Right atrium auricular region (tissue), 2 donors: ENCODE measurements at regions not wholly inside any gene's neighbourhood (a gene's known extent, or its start where the extent isn't known, plus 50 kb on each side); places are given as distances from the start of the nearest gene placed in this dataset.

Experiments used
- DNase-seq: peaks from one replicate; pipeline ENCODE4 v3.0.0-alpha.2; 2019; ENCODE audit warnings: low spot score
- H3K27ac ChIP-seq, 2 donors: fragments of 200-600 bp; sonication (generic); 1 replicate in 1 of 2; 2 replicates in 1 of 2; pipeline ENCODE4 v1.5.1; 2016 to 2019
- H3K27me3 ChIP-seq, 2 donors: fragments of 200-600 bp; sonication (generic); one replicate each; pipeline versions ENCODE4 v1.5.1 to v1.6.0; 2017 to 2019
- H3K36me3 ChIP-seq: fragments of 200-600 bp; sonication (generic); one replicate; pipeline ENCODE4 v1.5.1; 2016
- H3K4me1 ChIP-seq, 2 donors: fragments of 200-600 bp; sonication (generic); one replicate each; pipeline versions ENCODE4 v1.5.1 to v1.6.0; 2017 to 2019
- H3K4me3 ChIP-seq, 2 donors: fragments of 200-600 bp; sonication (generic); 1 replicate in 1 of 2; 2 replicates in 1 of 2; pipeline ENCODE4 v1.5.1; 2017 to 2019; ENCODE audit warnings: mild to moderate bottlenecking in 1 of 2, moderate library complexity in 1 of 2
- H3K9me3 ChIP-seq, 2 donors: fragments of 200-600 bp; sonication (generic); one replicate each; pipeline ENCODE4 v1.5.1; 2019
- CTCF ChIP-seq, 2 donors: fragments of 200-600 bp; sonication (generic); IDR thresholded peaks; one replicate each; pipeline ENCODE4 v1.5.1; 2019; ENCODE audit warnings: antibody characterized with exemption in 2 of 2

- no peak overlapping the region for H3K4me3 ChIP-seq
- no peaks in the 10 kb centered on the region for H3K27me3 ChIP-seq
- no peak overlapping the region for H3K27ac ChIP-seq
- H3K9me3 ChIP-seq: no peaks in the 10 kb centered on the region
- H3K4me1 ChIP-seq: no peaks in the 10 kb centered on the region
- no peak for DNase-seq
- TF ChIP-seq CTCF (IDR thresholded peaks at IDR 0.05): no peak
- no peaks in the 10 kb centered on the region for H3K36me3 ChIP-seq
Measured at GRCh38 chr4:126251169-126251568, 936.4 kb downstream of the FAT4 start.

GRCh38 chr4:126262665-126263064 is 947.9 kb downstream of the FAT4 start:
- no peaks in the 10 kb centered on the region for H3K36me3 ChIP-seq
- no peak for DNase-seq
- H3K27me3 ChIP-seq: no peaks in the 10 kb centered on the region
- no peaks in the 10 kb centered on the region for H3K9me3 ChIP-seq
- H3K4me3 ChIP-seq: no peak overlapping the region
- H3K27ac ChIP-seq: no peak overlapping the region
- no peak for TF ChIP-seq CTCF (IDR thresholded peaks at IDR 0.05)
- peaks cover 0 to 7% of the 10 kb centered on the region in 2 donors for H3K4me1 ChIP-seq

GRCh38 chr4:126264839-126265238 is 950.1 kb downstream of the FAT4 start:
- DNase-seq: no peak
- TF ChIP-seq CTCF (IDR thresholded peaks at IDR 0.05): no peak
- no peaks in the 10 kb centered on the region for H3K27me3 ChIP-seq

GRCh38 chr4:126265888-126266287 is 951.1 kb downstream of the FAT4 start:
- Histone ChIP-seq H3K4me3 (no peak overlapping the region), H3K27me3 (no peaks in the 10 kb centered on the region), H3K4me1 (peaks cover 0 to 24% of the 10 kb centered on the region in 2 donors), H3K27ac (peak overlapping the region in 1 of 2 donors; percentile 43), H3K36me3 (no peaks in the 10 kb centered on the region), H3K9me3 (no peaks in the 10 kb centered on the region)
- TF ChIP-seq CTCF (IDR thresholded peaks at IDR 0.05): no peak
- DNase-seq: no peak

More at GRCh38 chr4:126264839-126265238, 950.1 kb downstream of the FAT4 start:
- H3K36me3 ChIP-seq: no peaks in the 10 kb centered on the region
- H3K27ac ChIP-seq: no peak overlapping the region
- H3K4me1 ChIP-seq: peaks cover 0 to 24% of the 10 kb centered on the region in 2 donors
- no peak overlapping the region for H3K4me3 ChIP-seq
- no peaks in the 10 kb centered on the region for H3K9me3 ChIP-seq

- Histone ChIP-seq H3K27me3 (no peaks in the 10 kb centered on the region), H3K27ac (peak overlapping the region in 1 of 2 donors; percentile 82), H3K4me1 (peaks cover 0 to 19% of the 10 kb centered on the region in 2 donors), H3K9me3 (no peaks in the 10 kb centered on the region), H3K4me3 (no peak overlapping the region), H3K36me3 (no peaks in the 10 kb centered on the region)
- no peak for TF ChIP-seq CTCF (IDR thresholded peaks at IDR 0.05)
- no peak for DNase-seq
Measured at GRCh38 chr4:126267689-126268088, 952.9 kb downstream of the FAT4 start.

- Histone ChIP-seq H3K27me3 (no peaks in the 10 kb centered on the region), H3K9me3 (no peaks in the 10 kb centered on the region), H3K4me1 (peaks cover 0 to 19% of the 10 kb centered on the region in 2 donors), H3K4me3 (no peak overlapping the region), H3K36me3 (no peaks in the 10 kb centered on the region), H3K27ac (peak overlapping the region in 1 of 2 donors; percentile 82)
- no peak for DNase-seq
- TF ChIP-seq CTCF (IDR thresholded peaks at IDR 0.05): no peak
Measured at GRCh38 chr4:126268106-126268505, 953.4 kb downstream of the FAT4 start.
